Endometrium (tissue), 2 donors: ENCODE measurements at regions not wholly inside any gene's neighbourhood (a gene's known extent, or its start where the extent isn't known, plus 50 kb on each side); places are given as distances from the start of the nearest gene placed in this dataset.

Experiments used
- FAIRE-seq: peaks from 2 replicates; lab custom pipeline; 2012; peaks lifted over from hg19 to GRCh38; lab: Jason Lieb, UNC
- donor health status: control.
- donor health status: control.

- FAIRE-seq = no peak
These were observed 103.4 kb downstream of the HLX start for GRCh38 chr1:220982686-220983085.

DNA sequence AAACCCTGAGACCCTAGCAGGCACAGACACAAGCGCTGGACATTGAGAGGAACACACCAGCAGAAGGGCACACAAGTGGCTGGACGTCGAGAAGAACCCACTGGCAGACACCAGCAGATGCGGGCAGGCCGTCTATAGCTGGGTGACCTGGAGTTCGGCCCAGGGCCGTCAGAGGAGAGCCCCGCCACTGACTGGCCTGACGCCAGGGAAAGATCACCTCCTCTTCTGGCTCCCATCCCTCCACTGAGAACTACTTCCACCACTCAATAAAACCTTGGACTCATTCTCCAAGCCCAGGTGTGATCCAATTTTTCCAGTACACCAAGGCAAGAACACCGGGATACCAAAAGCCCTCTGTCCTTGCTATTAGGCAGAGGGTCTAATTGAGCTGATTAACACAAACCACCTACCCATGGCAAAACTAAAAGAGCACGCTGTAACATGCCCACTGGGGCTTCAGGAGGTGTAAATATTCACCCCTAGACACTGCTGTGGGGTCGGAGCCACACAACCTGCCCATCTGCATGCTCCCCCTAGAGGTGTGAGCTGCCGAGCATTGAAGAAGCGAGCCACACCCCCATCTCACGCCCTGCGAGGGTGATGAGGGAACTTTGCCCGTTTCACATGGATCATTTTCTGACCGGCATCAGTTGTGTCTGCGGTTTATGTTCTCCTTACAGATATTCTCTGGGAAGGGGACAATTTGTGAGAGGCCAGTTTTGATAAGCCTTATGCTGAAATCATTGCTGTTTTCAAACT lies 104.8 kb downstream of the HLX start:
- no peak for FAIRE-seq

DNA sequence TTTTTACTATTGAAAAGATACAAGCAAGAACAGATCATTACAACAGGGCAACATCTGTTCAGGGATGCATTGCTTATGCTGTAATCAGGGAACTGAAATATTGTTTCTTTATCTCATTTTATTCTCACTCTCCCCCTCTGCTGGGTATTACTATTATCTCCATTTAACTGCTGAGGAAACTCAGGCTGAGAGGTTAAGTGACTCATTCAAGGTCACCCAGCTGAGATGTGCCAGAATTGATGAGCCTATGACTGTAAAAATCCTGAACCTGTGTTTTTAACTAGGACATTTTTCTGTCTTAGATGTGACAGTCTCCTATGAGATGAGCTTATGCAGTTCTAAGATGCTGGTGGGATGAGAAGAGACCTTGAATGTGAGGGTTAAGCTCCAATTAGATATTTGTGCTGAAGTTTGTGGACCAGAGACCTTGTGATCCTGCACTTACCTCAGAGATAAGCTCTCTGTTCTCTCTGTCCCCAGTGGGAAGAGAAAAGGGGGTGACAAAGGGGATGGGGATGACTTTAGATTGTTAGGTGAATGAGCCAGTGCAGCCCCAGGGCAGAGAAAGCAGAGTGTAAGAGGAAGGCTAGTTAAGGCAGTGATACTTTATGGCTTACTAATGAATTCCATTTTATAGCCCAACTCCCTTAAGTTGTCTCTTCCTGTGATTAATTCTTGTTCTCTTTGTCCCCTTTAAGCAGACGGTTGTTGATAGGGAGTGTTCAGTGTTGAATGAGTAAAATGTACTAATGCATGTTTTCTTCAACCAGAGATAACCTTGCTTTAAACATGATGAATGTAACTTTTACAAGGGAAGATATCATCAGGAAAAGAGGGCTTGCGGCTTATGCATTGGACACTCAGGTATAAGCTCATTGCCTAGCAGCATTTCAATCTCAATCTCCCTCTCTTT lies 111.4 kb downstream of the HLX start:
- no peak for FAIRE-seq

DNA sequence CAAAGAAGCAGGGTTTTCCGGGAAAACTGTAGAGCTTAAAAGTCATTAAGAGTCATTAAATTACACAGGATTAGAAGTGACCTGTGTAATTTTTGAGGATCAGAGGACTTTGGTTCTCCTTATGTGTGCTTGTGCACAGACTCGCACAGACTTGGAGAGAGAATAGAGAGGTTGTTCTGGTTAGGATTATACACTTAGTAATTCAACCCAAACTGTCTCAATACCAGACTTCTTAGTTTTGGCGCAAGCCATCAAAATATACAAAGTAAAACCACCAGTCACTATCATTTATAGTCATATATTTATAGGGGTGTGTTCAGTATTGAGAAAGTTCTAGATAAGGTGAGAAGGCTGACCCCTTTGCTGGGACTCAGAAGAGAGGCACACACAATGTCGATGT lies 112.3 kb downstream of the HLX start:
- FAIRE-seq = no peak

DNA sequence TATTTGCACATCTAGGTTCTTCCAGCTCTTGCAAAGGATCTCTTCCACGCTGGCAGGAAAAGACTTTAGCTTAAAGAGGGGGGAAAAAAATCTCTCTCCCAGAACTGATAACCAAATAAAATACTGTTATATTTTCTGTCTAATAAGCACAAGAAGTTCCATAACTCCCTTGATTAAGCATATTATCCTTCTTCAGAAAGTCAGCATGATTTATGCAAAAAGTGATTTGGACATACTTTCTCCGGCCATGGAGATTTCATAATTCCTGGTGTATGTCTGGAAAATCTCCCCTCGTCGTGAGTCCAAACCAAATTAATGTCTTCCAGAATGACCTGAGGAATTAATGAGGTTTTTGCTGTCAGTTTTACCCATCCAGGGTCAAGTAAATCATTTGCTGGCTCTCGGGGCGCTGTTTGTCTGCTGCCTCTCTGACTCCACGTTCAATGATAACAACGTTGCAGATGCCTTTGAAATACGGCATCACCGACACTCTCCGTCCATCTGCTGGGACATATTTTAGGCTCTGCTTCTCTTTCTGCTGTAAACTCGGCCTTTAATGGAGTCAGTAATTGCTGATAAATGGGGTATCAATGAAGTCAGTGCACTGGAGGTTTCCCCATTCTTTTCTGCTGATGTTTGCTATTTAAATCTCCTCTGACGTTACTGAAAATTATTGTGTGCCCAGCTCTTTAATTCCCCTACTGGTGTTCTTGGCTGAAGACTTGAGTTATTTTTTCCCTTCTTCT lies 112.9 kb downstream of the HLX start:
- no peak for FAIRE-seq

DNA sequence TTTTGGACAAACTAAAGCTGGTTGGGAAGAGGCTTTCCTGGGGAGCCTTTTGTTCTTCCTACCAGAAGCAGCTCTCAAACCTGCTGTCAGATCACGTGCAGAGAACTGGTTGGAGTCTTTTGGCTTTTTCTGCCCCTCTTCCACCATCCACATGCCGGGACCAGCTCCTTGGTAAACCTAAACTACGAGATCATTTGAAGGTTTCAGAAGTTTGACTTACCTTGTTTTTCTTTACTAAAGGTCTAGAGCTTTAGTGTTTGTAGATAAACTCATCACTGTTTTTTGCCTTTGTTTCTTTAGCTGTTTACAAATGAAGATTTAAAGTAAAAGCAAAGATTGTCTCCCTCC lies 113.4 kb downstream of the HLX start:
- FAIRE-seq = no peak

GRCh38 chr1:220994671-220995070 lies 115.4 kb downstream of the HLX start:
- no peak for FAIRE-seq

DNA sequence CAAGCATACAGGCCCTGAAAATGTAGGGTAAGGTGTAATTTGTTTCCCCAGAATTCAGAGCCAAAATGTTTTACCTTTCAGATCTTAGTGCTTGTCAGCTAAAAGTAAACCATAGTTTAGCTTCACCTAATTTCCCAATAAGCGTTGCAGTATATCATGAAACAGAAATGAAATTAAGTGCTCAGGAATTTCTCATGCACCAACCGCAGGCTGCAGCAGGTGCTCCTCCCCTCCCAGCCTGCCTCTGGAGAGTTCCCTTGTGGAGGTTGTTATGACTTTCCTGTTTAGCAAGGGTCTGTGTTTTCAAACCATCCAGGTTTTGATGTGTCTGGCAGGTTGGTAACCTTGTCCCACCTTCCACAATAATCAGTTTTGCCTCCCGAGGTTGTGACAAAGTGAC lies 118.5 kb downstream of the HLX start:
- no peak for FAIRE-seq

DNA sequence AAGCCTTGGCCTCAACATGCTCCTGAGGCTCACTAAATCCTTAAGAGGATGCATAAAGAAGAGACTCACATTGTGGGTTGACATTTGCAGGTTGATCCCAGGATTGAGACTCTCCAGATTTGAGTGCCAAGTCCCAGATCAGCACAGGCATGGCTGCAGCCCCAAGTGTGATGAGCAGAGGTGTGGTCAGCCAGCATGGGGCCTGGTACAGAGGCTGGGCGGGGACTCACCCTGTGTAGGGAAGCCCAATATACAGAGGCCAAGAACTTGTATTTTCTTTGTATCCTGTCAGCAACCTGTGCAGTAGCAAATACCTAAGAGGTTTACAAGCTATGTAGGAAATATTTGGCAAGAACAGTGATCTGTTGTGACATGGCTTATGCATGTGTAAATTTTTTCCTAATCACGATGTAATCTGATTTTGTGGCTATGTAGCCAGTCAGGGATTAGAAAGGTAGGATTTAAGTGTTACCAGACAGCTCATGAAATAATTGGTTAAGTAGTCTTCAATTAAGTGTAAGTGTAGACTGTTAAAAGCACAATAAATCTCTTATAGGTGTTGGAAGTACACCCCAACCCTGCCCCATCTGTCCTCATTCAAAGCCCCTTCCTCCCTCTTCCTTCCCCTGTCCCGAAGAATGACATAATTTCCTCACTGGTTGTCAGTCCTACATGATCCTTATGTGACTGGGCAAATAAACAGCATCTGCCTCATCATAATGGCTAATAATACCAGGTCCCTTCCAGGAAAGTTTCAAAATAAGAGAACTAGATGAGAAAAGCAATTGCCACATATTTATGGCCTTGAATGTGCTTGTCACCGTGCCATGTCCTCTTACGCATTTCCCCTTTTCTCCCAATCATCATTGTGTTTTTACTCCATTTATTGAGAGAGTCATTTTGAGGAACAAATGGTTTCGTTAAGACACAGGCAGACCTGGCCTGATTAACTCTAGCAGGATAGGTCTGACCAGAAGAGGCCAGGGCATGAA lies 120.9 kb downstream of the HLX start:
- FAIRE-seq = no peak

GRCh38 chr1:221001167-221001566 lies 121.9 kb downstream of the HLX start:
- FAIRE-seq = no peak

DNA sequence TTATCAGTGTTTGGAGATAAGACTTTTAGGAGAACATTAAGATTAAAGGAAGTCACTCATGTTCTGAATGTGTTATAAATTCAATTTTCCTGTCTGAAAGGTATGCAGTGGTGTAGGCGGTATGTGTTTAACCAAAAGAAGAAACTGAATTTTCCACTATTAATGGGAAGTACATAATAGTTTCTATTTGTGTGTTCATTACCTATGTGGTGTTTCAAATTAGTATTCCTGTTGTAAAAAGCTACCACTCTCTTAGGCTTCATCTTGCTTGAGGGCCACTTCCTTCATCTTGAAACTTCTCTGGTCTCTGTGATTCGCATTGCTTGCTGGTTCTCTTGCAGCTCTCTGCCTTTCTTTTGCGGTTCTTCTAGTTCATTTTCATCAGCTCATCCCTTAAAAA lies 123.4 kb downstream of the HLX start:
- no peak for FAIRE-seq

DNA sequence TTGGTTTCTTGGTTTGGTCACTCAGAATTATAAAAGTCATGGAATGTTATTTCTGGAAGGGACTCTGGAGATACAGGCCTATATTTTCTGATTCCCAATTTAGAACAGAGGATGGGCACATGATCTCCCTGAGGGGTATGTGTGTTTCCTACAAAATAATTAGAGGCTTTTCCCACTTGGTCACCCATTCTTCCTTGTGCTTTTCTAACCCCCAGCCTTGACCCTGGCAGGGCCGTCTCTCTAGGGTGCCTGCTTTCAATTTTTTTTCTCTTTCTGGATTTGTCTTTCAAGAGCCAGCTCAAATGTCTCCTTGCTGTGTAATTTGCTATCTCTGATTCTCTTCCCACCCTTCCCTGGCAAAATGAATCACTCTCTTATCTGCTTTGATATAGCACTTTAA lies 131.9 kb downstream of the HLX start:
- FAIRE-seq = no peak

DNA sequence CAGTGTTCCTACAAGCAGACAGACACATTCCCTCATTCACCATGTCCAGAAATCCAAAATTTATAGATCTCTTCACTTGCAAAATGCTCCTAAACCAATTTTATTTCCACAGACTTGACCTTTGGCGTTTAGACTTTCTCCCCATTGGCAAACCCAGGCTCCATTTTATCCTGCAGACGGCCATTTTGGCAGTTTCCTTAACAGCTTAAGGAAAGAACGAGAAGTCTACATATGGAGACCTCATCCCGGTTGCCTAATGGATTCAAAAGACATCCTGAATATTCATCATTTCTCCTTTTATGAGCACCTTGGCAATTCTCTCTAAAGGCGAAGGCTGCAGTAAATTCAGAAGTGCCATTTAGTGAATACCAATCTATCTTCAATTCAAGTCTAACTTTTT lies 132.9 kb downstream of the HLX start:
- FAIRE-seq = no peak

GRCh38 chr1:221013691-221014660 lies 134.7 kb downstream of the HLX start:
- no peak for FAIRE-seq

GRCh38 chr1:221015159-221015790 lies 136.0 kb downstream of the HLX start:
- FAIRE-seq = no peak

DNA sequence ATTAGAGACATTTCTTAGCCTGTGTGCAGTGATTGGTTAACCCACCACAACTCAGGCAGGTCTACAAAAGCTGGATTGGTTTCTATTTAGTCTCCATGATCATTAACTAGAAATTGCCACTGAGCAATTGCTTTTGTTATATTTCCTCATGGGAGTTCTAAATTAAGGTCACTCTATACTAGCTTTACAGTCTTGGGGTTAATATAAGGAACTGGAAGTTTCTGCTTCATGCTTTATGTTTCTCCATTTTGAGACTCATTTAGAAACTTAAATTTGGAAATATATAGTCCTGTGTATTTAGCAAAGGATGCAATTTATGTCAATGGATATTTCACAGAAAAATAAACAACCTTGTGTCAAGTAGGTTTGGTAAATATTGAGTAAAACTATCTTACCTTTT lies 137.5 kb downstream of the HLX start:
- FAIRE-seq = no peak

DNA sequence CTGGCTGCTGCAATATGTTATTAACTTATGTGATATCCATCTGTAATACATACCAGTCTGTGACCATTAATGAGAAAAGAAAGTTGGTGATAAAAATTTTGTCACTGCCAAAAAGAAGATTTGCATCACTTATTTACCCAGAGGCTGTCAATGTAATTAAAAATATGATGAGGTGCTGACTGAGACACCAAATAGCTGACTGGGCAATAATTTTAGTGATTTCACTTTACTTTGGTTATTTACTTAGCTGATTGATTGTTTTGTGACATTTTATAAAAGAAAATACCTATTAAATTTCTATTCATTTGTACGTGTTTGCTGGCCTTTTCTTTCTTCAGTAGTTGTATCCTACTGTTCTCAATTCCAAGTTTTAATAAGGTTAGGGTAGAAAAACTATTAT lies 139.2 kb downstream of the HLX start:
- no peak for FAIRE-seq

- FAIRE-seq = no peak
These were observed 143.1 kb downstream of the HLX start for GRCh38 chr1:221022331-221022730.

DNA sequence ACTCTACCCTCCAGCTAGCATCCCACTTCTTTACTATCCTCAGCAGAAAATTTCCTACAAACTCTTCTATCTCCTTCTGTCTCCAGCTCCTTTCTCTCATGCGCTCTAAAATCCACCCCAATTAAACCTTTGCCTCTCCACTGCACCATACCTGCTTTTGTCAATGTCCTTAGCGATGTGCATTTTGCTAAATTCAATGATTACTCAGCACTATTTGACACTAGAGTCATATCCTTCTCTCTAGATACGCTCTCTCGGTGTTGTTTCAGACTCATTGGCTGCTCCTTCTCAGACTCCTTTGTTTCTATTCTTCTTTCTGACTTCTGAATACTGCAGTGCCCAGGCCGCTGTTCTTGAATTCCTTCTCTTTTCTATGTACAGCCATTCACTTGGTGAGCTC lies 144.2 kb downstream of the HLX start:
- no peak for FAIRE-seq

DNA sequence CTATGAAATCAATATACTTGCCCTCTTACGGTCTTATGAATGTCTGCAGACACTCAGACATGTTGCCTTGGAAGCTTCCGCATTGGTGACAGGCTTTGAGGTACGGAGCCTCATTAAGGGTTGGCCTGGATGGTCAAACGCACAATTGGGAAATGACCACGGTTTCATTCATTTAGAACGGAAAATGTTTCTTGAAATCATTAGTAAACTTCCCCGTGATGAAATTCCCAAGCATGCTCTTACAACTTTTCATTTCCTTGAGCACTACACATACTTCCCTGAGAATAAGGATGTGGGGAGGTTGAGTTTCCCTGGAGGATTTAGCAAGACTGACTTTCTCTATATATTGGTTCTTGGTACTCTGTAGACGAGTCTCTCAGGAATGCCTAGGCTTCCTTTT lies 146.3 kb downstream of the HLX start:
- FAIRE-seq = no peak
